Spleen (tissue), 7 donors: ENCODE measurements at regions not wholly inside any gene's neighbourhood (a gene's known extent, or its start where the extent isn't known, plus 50 kb on each side); places are given as distances from the start of the nearest gene placed in this dataset.

Experiments
- POLR2A ChIP-seq, 3 donors: fragments of 450-650 bp; IDR thresholded peaks; one replicate each; pipeline ENCODE4 v1.5.1; 2017; ENCODE audit warnings: antibody characterized with exemption in 3 of 3, mild to moderate bottlenecking in 1 of 3
- POLR2AphosphoS5 ChIP-seq, 3 donors: sonication (generic); formaldehyde crosslinking; IDR thresholded peaks; one replicate each; pipeline ENCODE4 v1.5.1; 2017; ENCODE audit warnings: antibody characterized with exemption in 3 of 3
- TF ChIP-seq, protein P1 (sequence below), 11 experiments: fragments of 200-600 bp in 7 of 11; fragments of 450-650 bp in 4 of 11; sonication (generic) in 4 of 11; IDR thresholded peaks in 8 of 11; conservative IDR thresholded peaks in 3 of 11; 1 replicate in 7 of 11; 2 replicates in 4 of 11; pipeline versions ENCODE4 v1.4.0 to v1.8.0; 2016 to 2021; ENCODE audit warnings: antibody characterized with exemption in 11 of 11, inconsistent platforms in 4 of 11, mild to moderate bottlenecking in 1 of 11
- donor health status: DM: no; HTN: no; CAD: no; lungs with moderate emphysema.
- donor health status: DM: no; HTN: no; CAD: no.
- donor health status: DM: no; HTN: no; CAD: no.

DNA sequence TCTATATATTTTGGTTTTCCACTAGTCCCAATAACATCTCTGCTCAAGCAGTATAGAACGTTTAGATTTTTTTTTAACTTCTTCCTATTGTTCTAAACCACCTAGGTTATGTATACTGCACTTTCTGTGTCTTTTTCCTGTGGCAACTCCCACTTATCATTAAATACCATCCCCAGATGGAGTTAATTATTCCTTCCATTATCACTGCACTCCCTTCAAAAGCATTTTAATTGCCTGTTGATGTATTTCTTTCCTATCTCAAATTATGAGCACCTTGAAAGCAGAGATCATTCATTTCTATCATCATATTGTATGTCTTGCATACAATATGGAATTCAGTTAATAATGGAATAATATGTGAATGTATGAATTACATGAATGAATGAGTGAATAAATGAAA lies 148.0 kb downstream of the HGF start:
- TF ChIP-seq POLR2AphosphoS5 (IDR thresholded peaks at IDR 0.05) (no peak), POLR2A (IDR thresholded peaks at IDR 0.05) (no peak)
- TF ChIP-seq, protein P1, sequence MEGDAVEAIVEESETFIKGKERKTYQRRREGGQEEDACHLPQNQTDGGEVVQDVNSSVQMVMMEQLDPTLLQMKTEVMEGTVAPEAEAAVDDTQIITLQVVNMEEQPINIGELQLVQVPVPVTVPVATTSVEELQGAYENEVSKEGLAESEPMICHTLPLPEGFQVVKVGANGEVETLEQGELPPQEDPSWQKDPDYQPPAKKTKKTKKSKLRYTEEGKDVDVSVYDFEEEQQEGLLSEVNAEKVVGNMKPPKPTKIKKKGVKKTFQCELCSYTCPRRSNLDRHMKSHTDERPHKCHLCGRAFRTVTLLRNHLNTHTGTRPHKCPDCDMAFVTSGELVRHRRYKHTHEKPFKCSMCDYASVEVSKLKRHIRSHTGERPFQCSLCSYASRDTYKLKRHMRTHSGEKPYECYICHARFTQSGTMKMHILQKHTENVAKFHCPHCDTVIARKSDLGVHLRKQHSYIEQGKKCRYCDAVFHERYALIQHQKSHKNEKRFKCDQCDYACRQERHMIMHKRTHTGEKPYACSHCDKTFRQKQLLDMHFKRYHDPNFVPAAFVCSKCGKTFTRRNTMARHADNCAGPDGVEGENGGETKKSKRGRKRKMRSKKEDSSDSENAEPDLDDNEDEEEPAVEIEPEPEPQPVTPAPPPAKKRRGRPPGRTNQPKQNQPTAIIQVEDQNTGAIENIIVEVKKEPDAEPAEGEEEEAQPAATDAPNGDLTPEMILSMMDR (IDR thresholded peaks at IDR 0.05 in 8 of 11, conservative IDR thresholded peaks at IDR 0.05 in 3 of 11) = no peak
